ENCODE measurements at regions not wholly inside any gene's neighbourhood (a gene's known extent, or its start where the extent isn't known, plus 50 kb on each side); places are given as distances from the start of the nearest gene placed in this dataset.
A peak's percentile ranks its signal among the peaks of the same experiment; 100 is the strongest.

- TF ChIP-seq POLR2A (IDR thresholded peaks at IDR 0.05) (no peak), CTCF (IDR thresholded peaks at IDR 0.05) (no peak)
- intact Hi-C loops (cut with DNase I): loop anchor here in 1 of 10 donors (10.0 kb wide), 1 partner anchor 97 kb away; no protein-coding TSS in a partner anchor
- Histone ChIP-seq H3K27me3 (peaks cover 0 to 2% (median 0%) of the 10 kb centered on the region in 9 donors), H3K4me1 (no peaks in the 10 kb centered on the region), H3K36me3 (no peaks in the 10 kb centered on the region), H3K4me3 (no peak overlapping the region), H3K27ac (no peak overlapping the region), H3K9me3 (no peaks in the 10 kb centered on the region)
- ATAC-seq (no peak), DNase-seq (no peak)
- whole genome bisulfite sequencing, 4 donors: 65 to 69% (median 66%) methylated on average over 3 of the region's 3 CpGs
These were observed 66.8 kb upstream of the C2CD4B start for GRCh38 chr15:62231856-62232255.

GRCh38 chr15:62240121-62241096 is 75.3 kb upstream of the C2CD4B start:
- ATAC-seq: no peak

GRCh38 chr15:62241135-62241770 is 76.2 kb upstream of the C2CD4B start:
- ATAC-seq (no peak), DNase-seq (no peak)
- intact Hi-C loops (cut with DNase I): no loop called here

More at GRCh38 chr15:62240121-62241096, 75.3 kb upstream of the C2CD4B start:
- WGBS, 4 donors: 95 to 96% (median 96%) methylated on average over 5 of the region's 5 CpGs
- DNase-seq: no peak
- Histone ChIP-seq H3K9me3 (peaks cover 0 to 9% (median 0%) of the 10 kb centered on the region in 12 donors), H3K27ac (no peak overlapping the region), H3K36me3 (no peaks in the 10 kb centered on the region), H3K4me3 (no peak overlapping the region), H3K4me1 (no peaks in the 10 kb centered on the region), H3K27me3 (peaks cover 0 to 4% (median 0%) of the 10 kb centered on the region in 9 donors)
- intact Hi-C loops (cut with DNase I): no loop called here
- no peak for TF ChIP-seq CTCF (IDR thresholded peaks at IDR 0.05)
- TF ChIP-seq POLR2A (IDR thresholded peaks at IDR 0.05): no peak

More at GRCh38 chr15:62241135-62241770, 76.2 kb upstream of the C2CD4B start:
- Histone ChIP-seq H3K9me3 (peaks cover 0 to 9% (median 0%) of the 10 kb centered on the region in 12 donors), H3K27ac (no peak overlapping the region), H3K4me1 (no peaks in the 10 kb centered on the region), H3K4me3 (no peak overlapping the region), H3K36me3 (no peaks in the 10 kb centered on the region), H3K27me3 (peaks cover 0 to 4% (median 0%) of the 10 kb centered on the region in 9 donors)
- 64 to 73% (median 71%) methylated on average over 5 of the region's 5 CpGs for WGBS, 4 donors
- TF ChIP-seq CTCF (IDR thresholded peaks at IDR 0.05) (peak in 9 of 12 donors; percentile 4 to 40 (median 17)), POLR2A (IDR thresholded peaks at IDR 0.05) (no peak)

Data from heart left ventricle (tissue), 16 donors.